WTC11 (cell line): ENCODE measurements at regions not wholly inside any gene's neighbourhood (a gene's known extent, or its start where the extent isn't known, plus 50 kb on each side); places are given as distances from the start of the nearest gene placed in this dataset.

ENCODE experiments used
- CBFB ChIP-seq: sonication (generic); formaldehyde crosslinking; IDR thresholded peaks from 2 replicates; pipeline ENCODE4 v1.8.1; 2022; ENCODE audit warnings: mild to moderate bottlenecking, low read depth, missing genetic modification reagents
- TF ChIP-seq, protein P1 (sequence below): sonication (generic); formaldehyde crosslinking; IDR thresholded peaks from 2 replicates; pipeline ENCODE4 v1.8.0; 2022; ENCODE audit warnings: mild to moderate bottlenecking, missing genetic modification reagents
- TF ChIP-seq, protein P2 (sequence below): fragments of 200-600 bp; IDR thresholded peaks from 2 replicates; pipeline ENCODE4 v1.8.0; 2022; ENCODE audit warnings: antibody characterized with exemption
- TF ChIP-seq, protein P3 (sequence below): sonication (generic); formaldehyde crosslinking; conservative IDR thresholded peaks from 2 replicates; pipeline ENCODE4 v1.8.1; 2022; ENCODE audit warnings: mild to moderate bottlenecking, missing genetic modification reagents

DNA sequence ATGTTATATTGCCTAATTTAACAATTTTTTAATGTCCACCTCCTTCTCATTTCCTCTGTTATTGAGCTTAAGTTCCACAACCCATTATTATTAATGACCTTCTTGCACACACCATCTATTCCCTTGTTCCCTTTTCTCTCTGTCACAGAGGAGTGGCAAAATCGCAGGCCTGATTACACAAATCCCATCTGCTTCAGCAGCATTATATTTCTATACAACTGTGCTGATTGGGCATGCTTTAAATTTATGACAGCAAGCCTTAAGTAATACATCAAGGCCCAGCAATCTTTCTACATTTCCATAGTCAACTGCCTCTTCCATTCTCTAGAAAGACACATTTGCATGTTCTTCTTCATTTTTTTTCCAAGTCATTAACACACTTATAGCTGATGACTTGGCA, 423.8 kb downstream of the PRDM5 start:
- TF ChIP-seq, protein P1, sequence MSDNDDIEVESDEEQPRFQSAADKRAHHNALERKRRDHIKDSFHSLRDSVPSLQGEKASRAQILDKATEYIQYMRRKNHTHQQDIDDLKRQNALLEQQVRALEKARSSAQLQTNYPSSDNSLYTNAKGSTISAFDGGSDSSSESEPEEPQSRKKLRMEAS (CRISPR knock-in tag), result no peak
- no peak for TF ChIP-seq CBFB
- TF ChIP-seq, protein P2, sequence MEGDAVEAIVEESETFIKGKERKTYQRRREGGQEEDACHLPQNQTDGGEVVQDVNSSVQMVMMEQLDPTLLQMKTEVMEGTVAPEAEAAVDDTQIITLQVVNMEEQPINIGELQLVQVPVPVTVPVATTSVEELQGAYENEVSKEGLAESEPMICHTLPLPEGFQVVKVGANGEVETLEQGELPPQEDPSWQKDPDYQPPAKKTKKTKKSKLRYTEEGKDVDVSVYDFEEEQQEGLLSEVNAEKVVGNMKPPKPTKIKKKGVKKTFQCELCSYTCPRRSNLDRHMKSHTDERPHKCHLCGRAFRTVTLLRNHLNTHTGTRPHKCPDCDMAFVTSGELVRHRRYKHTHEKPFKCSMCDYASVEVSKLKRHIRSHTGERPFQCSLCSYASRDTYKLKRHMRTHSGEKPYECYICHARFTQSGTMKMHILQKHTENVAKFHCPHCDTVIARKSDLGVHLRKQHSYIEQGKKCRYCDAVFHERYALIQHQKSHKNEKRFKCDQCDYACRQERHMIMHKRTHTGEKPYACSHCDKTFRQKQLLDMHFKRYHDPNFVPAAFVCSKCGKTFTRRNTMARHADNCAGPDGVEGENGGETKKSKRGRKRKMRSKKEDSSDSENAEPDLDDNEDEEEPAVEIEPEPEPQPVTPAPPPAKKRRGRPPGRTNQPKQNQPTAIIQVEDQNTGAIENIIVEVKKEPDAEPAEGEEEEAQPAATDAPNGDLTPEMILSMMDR, result no peak
- TF ChIP-seq, protein P3, sequence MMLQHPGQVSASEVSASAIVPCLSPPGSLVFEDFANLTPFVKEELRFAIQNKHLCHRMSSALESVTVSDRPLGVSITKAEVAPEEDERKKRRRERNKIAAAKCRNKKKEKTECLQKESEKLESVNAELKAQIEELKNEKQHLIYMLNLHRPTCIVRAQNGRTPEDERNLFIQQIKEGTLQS (CRISPR knock-in tag), result no peak
